HCT116 (cell line): ENCODE measurements at regions not wholly inside any gene's neighbourhood (a gene's known extent, or its start where the extent isn't known, plus 50 kb on each side); places are given as distances from the start of the nearest gene placed in this dataset.

Experiments
- ATAC-seq: fragments of 200-7000 bp; cut with Tn5 transposase; 2 replicates; pipeline ENCODE4 v1.9.1; 2020; ENCODE audit warnings: mild to moderate bottlenecking, moderate library complexity
- BruUV-seq: library from RNA; stranded (reverse); fragments of 400-500 nt; replicated peaks from 2 replicates; lab custom pipeline; 2021; lab: Mats Ljungman, UMichigan
- CTCF ChIA-PET: fragments of 300-600 bp; sonication (Branson Sonifier 250); formaldehyde crosslinking; loops from one replicate; lab custom pipeline; 2021; ENCODE audit warnings: antibody characterized with exemption; lab: Charles Lee
- POLR2A ChIA-PET: fragments of 300-600, 350-600 bp; sonication (Branson Sonifier 250); formaldehyde crosslinking; loops from one replicate; lab custom pipeline; 2021; ENCODE audit warnings: antibody characterized with exemption; lab: Charles Lee
- RAD21 ChIA-PET, 2 experiments: fragments of 300-600 bp; sonication (Branson Sonifier 250); formaldehyde crosslinking; loops; one replicate each; lab custom pipeline; 2023; ENCODE audit warnings: low total read pairs in 2 of 2; ENCODE audit not compliant: uncharacterized antibody in 2 of 2, unreplicated experiment in 2 of 2, low non-redundant PET in 1 of 2; lab: Charles Lee
- DNase-seq: peaks from one replicate; pipeline ENCODE4 v3.0.0-alpha.2; 2010; ENCODE audit warnings: low read depth, low spot score
- H2AFZ ChIP-seq: fragments of 200-600 bp; shearing (Covaris generic), sonication (generic); 2 replicates; pipeline ENCODE4 v1.6.1; 2017; ENCODE audit warnings: low read depth, mixed run types, mixed read lengths, antibody characterized with exemption, low read length; ENCODE audit not compliant: poor library complexity, severe bottlenecking
- H3K27ac ChIP-seq: 2 replicates; pipeline ENCODE4 v1.5.1; 2012; ENCODE audit warnings: low read depth, low read length
- H3K27me3 ChIP-seq: fragments of 200-600 bp; sonication (generic); 2 replicates; pipeline ENCODE4 v1.6.1; 2016; ENCODE audit warnings: mixed run types, low read length, mixed read lengths; ENCODE audit not compliant: insufficient read depth
- H3K36me3 ChIP-seq, 2 experiments: fragments of 200-500 bp in 1 of 2; fragments of 200-600 bp in 1 of 2; sonication (Bioruptor generic) in 1 of 2; sonication (generic) in 1 of 2; 2 replicates each; pipeline versions ENCODE4 v1.5.1 to v1.6.1; 2014 to 2016; ENCODE audit warnings: low read length in 2 of 2, inconsistent platforms in 1 of 2, mixed read lengths in 1 of 2, mixed run types in 1 of 2; ENCODE audit not compliant: insufficient read depth in 2 of 2, control insufficient read depth in 1 of 2
- H3K4me1 ChIP-seq, 2 experiments: fragments of 200-600 bp in 1 of 2; sonication (generic) in 1 of 2; 2 replicates each; pipeline versions ENCODE4 v1.5.1 to v1.6.1; 2012 to 2017; ENCODE audit warnings: low read length in 2 of 2, inconsistent platforms in 1 of 2, mild to moderate bottlenecking in 1 of 2, mixed read lengths in 1 of 2, mixed run types in 1 of 2, moderate library complexity in 1 of 2; ENCODE audit not compliant: insufficient read depth in 2 of 2, control insufficient read depth in 1 of 2
- H3K4me2 ChIP-seq: fragments of 200-600 bp; sonication (generic); 2 replicates; pipeline ENCODE4 v1.6.1; 2017; ENCODE audit warnings: mixed run types, low read length, mixed read lengths
- H3K4me3 ChIP-seq, 2 experiments: fragments of 200-600 bp in 1 of 2; sonication (generic) in 1 of 2; replicated peaks in 1 of 2; 2 replicates each; pipeline ENCODE4 v1.5.1; 2011 to 2016; ENCODE audit warnings: low read length in 2 of 2, control low read depth in 1 of 2, low read depth in 1 of 2, mild to moderate bottlenecking in 1 of 2, mixed read lengths in 1 of 2, mixed run types in 1 of 2
- H3K79me2 ChIP-seq: fragments of 200-600 bp; sonication (generic); 2 replicates; pipeline ENCODE4 v1.6.1; 2017; ENCODE audit warnings: mild to moderate bottlenecking, mixed run types, low read length, moderate library complexity, mixed read lengths; ENCODE audit not compliant: insufficient read depth
- H3K9ac ChIP-seq: fragments of 200-600 bp; sonication (generic); 2 replicates; pipeline ENCODE4 v1.6.1; 2016; ENCODE audit warnings: low read length, mixed read lengths
- H3K9me2 ChIP-seq: fragments of 200-600 bp; sonication (generic), shearing (Covaris generic); 2 replicates; pipeline ENCODE4 v1.6.1; 2017; ENCODE audit warnings: mixed run types, mild to moderate bottlenecking, moderate library complexity; ENCODE audit not compliant: insufficient read depth
- H3K9me3 ChIP-seq, 2 experiments: fragments of 200-500 bp in 1 of 2; fragments of 200-600 bp in 1 of 2; sonication (Bioruptor generic) in 1 of 2; sonication (generic) in 1 of 2; 2 replicates each; pipeline ENCODE4 v1.6.1; 2014 to 2017; ENCODE audit warnings: low read length in 2 of 2, mixed read lengths in 2 of 2, inconsistent platforms in 1 of 2, low read depth in 1 of 2, mild to moderate bottlenecking in 1 of 2, mixed run types in 1 of 2, moderate library complexity in 1 of 2; ENCODE audit not compliant: control insufficient read depth in 1 of 2, insufficient read depth in 1 of 2
- H4K20me1 ChIP-seq: fragments of 200-600 bp; sonication (generic), shearing (Covaris generic); 2 replicates; pipeline ENCODE4 v1.6.1; 2017; ENCODE audit warnings: mixed run types, mild to moderate bottlenecking, moderate library complexity; ENCODE audit not compliant: insufficient read depth
- CTCF ChIP-seq, 3 experiments: fragments of 200-600 bp in 1 of 3; sonication (generic) in 1 of 3; IDR thresholded peaks in 2 of 3; conservative IDR thresholded peaks in 1 of 3; 2 replicates each; pipeline ENCODE4 v1.5.1; 2012 to 2017; ENCODE audit warnings: low read depth in 2 of 3, low read length in 2 of 3, antibody characterized with exemption in 1 of 3, borderline replicate concordance in 1 of 3, control low read depth in 1 of 3, mild to moderate bottlenecking in 1 of 3, mixed read lengths in 1 of 3, mixed run types in 1 of 3, moderate library complexity in 1 of 3; ENCODE audit not compliant: insufficient read depth in 1 of 3
- EGR1 ChIP-seq: IDR thresholded peaks from 2 replicates; pipeline ENCODE4 v1.6.1; 2012; ENCODE audit warnings: low read depth
- EZH2 ChIP-seq: fragments of 200-600 bp; sonication (generic); IDR thresholded peaks from 2 replicates; pipeline ENCODE4 v1.6.1; 2017; ENCODE audit warnings: antibody characterized with exemption, mixed run types
- FOSL1 ChIP-seq: IDR thresholded peaks from 2 replicates; pipeline ENCODE4 v1.6.1; 2012; ENCODE audit warnings: low read depth
- SRF ChIP-seq: IDR thresholded peaks from 2 replicates; pipeline ENCODE4 v1.6.1; 2012; ENCODE audit warnings: low read depth
- TCF7L2 ChIP-seq: IDR thresholded peaks from 2 replicates; pipeline ENCODE4 v1.7.0; 2011; ENCODE audit warnings: borderline replicate concordance, inconsistent platforms; ENCODE audit not compliant: insufficient read depth, insufficient read length; ENCODE audit errors: extremely low read depth
- ZFX ChIP-seq: fragments of 450-650 bp; IDR thresholded peaks from 2 replicates; pipeline ENCODE4 v1.6.1; 2017
- ZNF274 ChIP-seq: fragments of 200-500 bp; sonication (Bioruptor generic); IDR thresholded peaks from 2 replicates; pipeline ENCODE4 v1.6.1; 2014; ENCODE audit warnings: mild to moderate bottlenecking, low read depth, low read length, inconsistent platforms
- intact Hi-C: fragments of 100-400 bp; cut with micrococcal nuclease; formaldehyde crosslinking; loops from 2 replicates; pipeline ENCODE4 v1.10.0; 2022
- TF ChIP-seq, protein P1 (sequence below): IDR thresholded peaks from 2 replicates; pipeline ENCODE4 v1.6.1; 2011; ENCODE audit warnings: mild to moderate bottlenecking, low read length, moderate library complexity; ENCODE audit not compliant: insufficient replicate concordance; ENCODE audit errors: extremely low read depth

DNA sequence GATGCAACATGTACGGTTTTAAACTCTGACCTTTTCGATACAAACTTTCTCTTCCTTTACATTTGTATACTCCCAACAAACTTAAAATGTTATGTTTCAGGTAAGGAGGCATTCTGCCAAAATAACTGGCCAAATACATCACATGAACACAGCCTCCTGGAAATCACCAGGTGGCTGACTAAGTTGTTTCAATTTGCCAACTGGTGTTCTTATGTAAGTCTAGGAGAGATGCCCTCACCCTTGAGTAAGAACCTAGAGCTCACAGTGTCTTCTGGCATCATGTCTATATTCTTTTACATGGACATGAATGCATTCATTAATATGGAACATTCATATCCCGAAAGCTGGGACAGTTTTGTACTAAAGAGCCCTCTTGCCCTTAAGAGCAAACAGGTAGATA is 341.1 kb upstream of the NR2F2 start (continued):
- TF ChIP-seq, protein P1, sequence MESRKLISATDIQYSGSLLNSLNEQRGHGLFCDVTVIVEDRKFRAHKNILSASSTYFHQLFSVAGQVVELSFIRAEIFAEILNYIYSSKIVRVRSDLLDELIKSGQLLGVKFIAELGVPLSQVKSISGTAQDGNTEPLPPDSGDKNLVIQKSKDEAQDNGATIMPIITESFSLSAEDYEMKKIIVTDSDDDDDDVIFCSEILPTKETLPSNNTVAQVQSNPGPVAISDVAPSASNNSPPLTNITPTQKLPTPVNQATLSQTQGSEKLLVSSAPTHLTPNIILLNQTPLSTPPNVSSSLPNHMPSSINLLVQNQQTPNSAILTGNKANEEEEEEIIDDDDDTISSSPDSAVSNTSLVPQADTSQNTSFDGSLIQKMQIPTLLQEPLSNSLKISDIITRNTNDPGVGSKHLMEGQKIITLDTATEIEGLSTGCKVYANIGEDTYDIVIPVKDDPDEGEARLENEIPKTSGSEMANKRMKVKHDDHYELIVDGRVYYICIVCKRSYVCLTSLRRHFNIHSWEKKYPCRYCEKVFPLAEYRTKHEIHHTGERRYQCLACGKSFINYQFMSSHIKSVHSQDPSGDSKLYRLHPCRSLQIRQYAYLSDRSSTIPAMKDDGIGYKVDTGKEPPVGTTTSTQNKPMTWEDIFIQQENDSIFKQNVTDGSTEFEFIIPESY, result no peak
- TF ChIP-seq SRF (no peak), TCF7L2 (no peak), FOSL1 (no peak), ZNF274 (no peak), ZFX (no peak)

DNA sequence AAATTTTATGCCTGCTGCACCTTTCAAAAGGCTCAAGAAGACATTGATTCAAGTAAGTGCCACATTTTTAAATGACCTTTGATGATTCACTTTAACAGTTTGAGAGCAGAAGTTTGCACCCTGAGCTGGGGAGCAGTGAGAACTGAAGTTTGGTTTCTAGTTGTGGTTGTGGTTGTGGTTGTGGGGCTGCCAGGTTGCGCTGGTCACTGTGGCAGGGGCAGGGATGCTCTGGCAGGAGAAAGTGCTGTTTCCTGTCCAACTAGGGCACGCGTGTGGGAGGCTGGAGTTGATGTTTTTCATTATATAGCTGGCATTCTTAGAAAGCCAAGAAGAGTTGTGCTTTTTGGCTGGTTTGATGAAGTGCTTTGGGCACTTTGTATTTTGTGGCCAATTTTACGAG is 339.7 kb upstream of the NR2F2 start:
- Histone ChIP-seq H3K9ac (no peak overlapping the region), H4K20me1 (no peaks in the 10 kb centered on the region), H3K4me1 (peaks cover 0 to 3% of the 10 kb centered on the region in 2 experiments; a peak in 1 of 4 replicates), H3K4me3 (no peak overlapping the region), H3K9me3 (no peaks in the 10 kb centered on the region), H3K27me3 (no peaks in the 10 kb centered on the region), H3K9me2 (no peaks in the 10 kb centered on the region), H3K79me2 (no peaks in the 10 kb centered on the region), H2AFZ (no peak overlapping the region), H3K36me3 (no peaks in the 10 kb centered on the region), H3K4me2 (no peak overlapping the region), H3K27ac (no peak overlapping the region)
- POLR2A ChIA-PET, result no interaction called here
- TF ChIP-seq EGR1, result no peak
- TF ChIP-seq CTCF (IDR thresholded peaks at IDR 0.05 in 2 of 3, conservative IDR thresholded peaks at IDR 0.05 in 1 of 3; ENCODE audit: borderline replicate concordance in 1 of 3, insufficient read depth in 1 of 3, low read depth in 2 of 3, low read length in 2 of 3), result no peak
- no peak for TF ChIP-seq EZH2
- no peak for DNase-seq
- CTCF ChIA-PET, result no interaction called here
- intact Hi-C loops, result no loop called here
- ATAC-seq, result no peak
- RAD21 ChIA-PET, result no interaction called here
- no TSS peak for BruUV-seq
